Right atrium auricular region (tissue), 2 donors: ENCODE measurements at regions not wholly inside any gene's neighbourhood (a gene's known extent, or its start where the extent isn't known, plus 50 kb on each side); places are given as distances from the start of the nearest gene placed in this dataset.

Experiments used
- DNase-seq: peaks from one replicate; pipeline ENCODE4 v3.0.0-alpha.2; 2019; ENCODE audit warnings: low spot score
- H3K27ac ChIP-seq, 2 donors: fragments of 200-600 bp; sonication (generic); 1 replicate in 1 of 2; 2 replicates in 1 of 2; pipeline ENCODE4 v1.5.1; 2016 to 2019
- H3K27me3 ChIP-seq, 2 donors: fragments of 200-600 bp; sonication (generic); one replicate each; pipeline versions ENCODE4 v1.5.1 to v1.6.0; 2017 to 2019
- H3K36me3 ChIP-seq: fragments of 200-600 bp; sonication (generic); one replicate; pipeline ENCODE4 v1.5.1; 2016
- H3K4me1 ChIP-seq, 2 donors: fragments of 200-600 bp; sonication (generic); one replicate each; pipeline versions ENCODE4 v1.5.1 to v1.6.0; 2017 to 2019
- H3K4me3 ChIP-seq, 2 donors: fragments of 200-600 bp; sonication (generic); 1 replicate in 1 of 2; 2 replicates in 1 of 2; pipeline ENCODE4 v1.5.1; 2017 to 2019; ENCODE audit warnings: mild to moderate bottlenecking in 1 of 2, moderate library complexity in 1 of 2
- H3K9me3 ChIP-seq, 2 donors: fragments of 200-600 bp; sonication (generic); one replicate each; pipeline ENCODE4 v1.5.1; 2019
- TF ChIP-seq, protein P1 (sequence below), 2 donors: fragments of 200-600 bp; sonication (generic); IDR thresholded peaks; one replicate each; pipeline ENCODE4 v1.5.1; 2019; ENCODE audit warnings: antibody characterized with exemption in 2 of 2

GRCh38 chr13:34863360-34864135 lies 78.5 kb upstream of the NBEA start:
- no peaks in the 10 kb centered on the region for H3K9me3 ChIP-seq
- H3K4me1 ChIP-seq: no peaks in the 10 kb centered on the region
- TF ChIP-seq, protein P1, sequence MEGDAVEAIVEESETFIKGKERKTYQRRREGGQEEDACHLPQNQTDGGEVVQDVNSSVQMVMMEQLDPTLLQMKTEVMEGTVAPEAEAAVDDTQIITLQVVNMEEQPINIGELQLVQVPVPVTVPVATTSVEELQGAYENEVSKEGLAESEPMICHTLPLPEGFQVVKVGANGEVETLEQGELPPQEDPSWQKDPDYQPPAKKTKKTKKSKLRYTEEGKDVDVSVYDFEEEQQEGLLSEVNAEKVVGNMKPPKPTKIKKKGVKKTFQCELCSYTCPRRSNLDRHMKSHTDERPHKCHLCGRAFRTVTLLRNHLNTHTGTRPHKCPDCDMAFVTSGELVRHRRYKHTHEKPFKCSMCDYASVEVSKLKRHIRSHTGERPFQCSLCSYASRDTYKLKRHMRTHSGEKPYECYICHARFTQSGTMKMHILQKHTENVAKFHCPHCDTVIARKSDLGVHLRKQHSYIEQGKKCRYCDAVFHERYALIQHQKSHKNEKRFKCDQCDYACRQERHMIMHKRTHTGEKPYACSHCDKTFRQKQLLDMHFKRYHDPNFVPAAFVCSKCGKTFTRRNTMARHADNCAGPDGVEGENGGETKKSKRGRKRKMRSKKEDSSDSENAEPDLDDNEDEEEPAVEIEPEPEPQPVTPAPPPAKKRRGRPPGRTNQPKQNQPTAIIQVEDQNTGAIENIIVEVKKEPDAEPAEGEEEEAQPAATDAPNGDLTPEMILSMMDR (IDR thresholded peaks at IDR 0.05): no peak
- H3K4me3 ChIP-seq: no peak overlapping the region
- H3K27ac ChIP-seq: no peak overlapping the region
- H3K36me3 ChIP-seq: no peaks in the 10 kb centered on the region
- H3K27me3 ChIP-seq: no peaks in the 10 kb centered on the region
- DNase-seq: no peak

DNA sequence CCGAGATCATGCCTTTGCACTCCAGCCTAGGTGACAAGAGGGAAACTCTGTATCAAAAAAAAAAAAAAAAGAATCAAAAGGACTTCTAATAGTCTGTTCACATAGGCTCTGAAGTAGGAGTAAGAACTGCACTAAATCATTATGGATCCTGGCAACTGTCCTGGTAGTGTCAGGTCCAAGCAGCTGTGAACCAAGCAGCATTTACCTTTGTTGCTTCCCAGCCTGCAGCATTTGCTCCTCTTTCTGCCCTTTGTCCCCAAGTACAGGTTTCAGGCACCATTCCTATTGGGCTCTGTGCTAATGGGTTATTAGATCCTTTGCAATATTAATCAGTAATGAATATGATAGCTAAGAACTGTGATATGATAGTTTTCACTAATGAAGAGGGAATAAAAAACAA lies 77.4 kb upstream of the NBEA start:
- no peak overlapping the region for H3K4me3 ChIP-seq

DNA sequence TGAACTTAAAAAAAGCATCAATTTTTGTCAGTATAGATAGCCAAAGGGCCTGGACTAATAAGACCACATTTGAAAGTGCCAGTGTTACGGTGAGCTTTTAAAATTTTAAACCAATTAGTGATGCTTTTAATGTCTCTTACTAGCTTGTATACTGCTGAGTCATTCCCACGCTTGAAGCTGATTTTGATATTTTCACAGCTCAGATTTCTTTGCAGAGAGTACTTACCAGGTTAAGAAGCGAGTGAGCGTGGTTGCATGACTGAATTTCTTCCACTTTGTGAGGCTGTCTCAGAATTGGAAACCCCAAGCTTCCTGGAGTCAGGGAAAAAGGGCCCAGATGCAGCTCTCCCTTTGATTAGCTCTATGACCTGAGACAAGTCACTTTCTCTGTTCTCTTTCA lies 74.5 kb upstream of the NBEA start:
- H3K27ac ChIP-seq: no peak overlapping the region
- no peaks in the 10 kb centered on the region for H3K27me3 ChIP-seq
- H3K4me3 ChIP-seq: no peak overlapping the region
- H3K4me1 ChIP-seq: no peaks in the 10 kb centered on the region
- TF ChIP-seq, protein P1 (IDR thresholded peaks at IDR 0.05): no peak
- no peaks in the 10 kb centered on the region for H3K9me3 ChIP-seq
- no peak for DNase-seq
- H3K36me3 ChIP-seq: no peaks in the 10 kb centered on the region

More for the DNA sequence above, 77.4 kb upstream of the NBEA start:
- Histone ChIP-seq H3K27ac (no peak overlapping the region), H3K4me1 (no peaks in the 10 kb centered on the region), H3K27me3 (no peaks in the 10 kb centered on the region), H3K36me3 (no peaks in the 10 kb centered on the region), H3K9me3 (no peaks in the 10 kb centered on the region)
- no peak for DNase-seq
- TF ChIP-seq, protein P1 (IDR thresholded peaks at IDR 0.05): no peak

- Histone ChIP-seq H3K4me1 (no peaks in the 10 kb centered on the region), H3K36me3 (no peaks in the 10 kb centered on the region), H3K27ac (no peak overlapping the region), H3K4me3 (no peak overlapping the region), H3K9me3 (no peaks in the 10 kb centered on the region), H3K27me3 (no peaks in the 10 kb centered on the region)
- TF ChIP-seq, protein P1 (IDR thresholded peaks at IDR 0.05): no peak
- no peak for DNase-seq
These were observed 73.3 kb upstream of the NBEA start for GRCh38 chr13:34868733-34869132.

- Histone ChIP-seq H3K27me3 (no peaks in the 10 kb centered on the region), H3K4me3 (no peak overlapping the region), H3K36me3 (no peaks in the 10 kb centered on the region), H3K27ac (no peak overlapping the region), H3K9me3 (no peaks in the 10 kb centered on the region), H3K4me1 (no peaks in the 10 kb centered on the region)
- TF ChIP-seq, protein P1 (IDR thresholded peaks at IDR 0.05): no peak
- no peak for DNase-seq
These were observed 72.4 kb upstream of the NBEA start for GRCh38 chr13:34869696-34870095.

DNA sequence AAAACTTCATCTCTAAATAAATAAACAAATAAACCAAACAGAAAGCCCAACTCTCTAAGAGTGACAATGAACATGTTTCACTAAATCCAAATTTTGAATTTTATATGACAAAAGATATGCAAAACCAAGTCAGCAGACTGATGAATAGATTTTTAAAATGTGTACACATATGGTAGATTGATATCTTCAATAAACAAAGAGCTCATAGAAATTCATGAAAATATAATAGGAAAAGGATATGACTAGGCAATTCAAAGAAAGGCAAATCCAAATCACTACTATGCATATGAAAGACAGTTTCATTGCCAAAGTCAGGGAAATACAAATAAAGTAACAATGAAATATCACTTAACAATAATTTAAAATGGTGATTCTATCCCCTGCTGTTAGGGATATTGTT lies 63.7 kb upstream of the NBEA start:
- no peaks in the 10 kb centered on the region for H3K36me3 ChIP-seq
- H3K9me3 ChIP-seq: no peaks in the 10 kb centered on the region
- no peak overlapping the region for H3K27ac ChIP-seq

More for the DNA sequence above, 63.7 kb upstream of the NBEA start:
- Histone ChIP-seq H3K27me3 (no peaks in the 10 kb centered on the region), H3K4me3 (no peak overlapping the region), H3K4me1 (no peaks in the 10 kb centered on the region)
- DNase-seq: no peak
- TF ChIP-seq, protein P1 (IDR thresholded peaks at IDR 0.05): no peak
